Stomach (tissue), 8 donors: ENCODE measurements at regions not wholly inside any gene's neighbourhood (a gene's known extent, or its start where the extent isn't known, plus 50 kb on each side); places are given as distances from the start of the nearest gene placed in this dataset.

Experiments
- DNase-seq, 2 donors: peaks; one replicate each; pipeline versions ENCODE4 v3.0.0 to v3.0.0-alpha.2; 2013 to 2019
- H3K27ac ChIP-seq, 5 donors: fragments of 200-600 bp in 4 of 5; sonication (generic) in 4 of 5; one replicate each; pipeline ENCODE4 v1.5.1; 2013 to 2019; ENCODE audit warnings: mild to moderate bottlenecking in 1 of 5, moderate library complexity in 1 of 5
- H3K27me3 ChIP-seq, 3 donors: fragments of 200-600 bp; sonication (generic); one replicate each; pipeline ENCODE4 v1.5.1; 2017 to 2019; ENCODE audit warnings: mixed run types in 1 of 3
- H3K36me3 ChIP-seq, 4 donors: fragments of 200-600 bp; sonication (generic); 1 replicate in 3 of 4; 2 replicates in 1 of 4; pipeline ENCODE4 v1.5.1; 2016 to 2019
- H3K4me1 ChIP-seq, 4 donors: fragments of 200-600 bp; sonication (generic); one replicate each; pipeline ENCODE4 v1.5.1; 2016 to 2019
- H3K4me3 ChIP-seq, 4 donors: fragments of 200-600 bp; sonication (generic) in 3 of 4; one replicate each; pipeline ENCODE4 v1.5.1; 2016 to 2019; ENCODE audit warnings: mild to moderate bottlenecking in 1 of 4
- H3K9me3 ChIP-seq, 4 donors: fragments of 200-600 bp; sonication (generic); one replicate each; pipeline ENCODE4 v1.5.1; 2016 to 2019
- EP300 ChIP-seq: sonication (generic); formaldehyde crosslinking; IDR thresholded peaks from one replicate; pipeline ENCODE4 v1.6.1; 2017; ENCODE audit warnings: antibody characterized with exemption
- POLR2A ChIP-seq, 4 donors: fragments of 450-650 bp; IDR thresholded peaks; one replicate each; pipeline ENCODE4 v1.6.1; 2016; ENCODE audit warnings: antibody characterized with exemption in 4 of 4, control low read depth in 2 of 4, mild to moderate bottlenecking in 1 of 4, moderate library complexity in 1 of 4
- POLR2AphosphoS5 ChIP-seq, 3 donors: sonication (generic); formaldehyde crosslinking; IDR thresholded peaks; one replicate each; pipeline ENCODE4 v1.6.1; 2016; ENCODE audit warnings: antibody characterized with exemption in 3 of 3
- WGBS, 5 donors: extraction: QIAGEN DNeasy Blood & Tissue Kit in 3 of 5; methylation state at CpG; one replicate each; pipeline versions ENCODE4 v1.1.5 to v1.1.7; 2013 to 2018; 5-methylcytosine and 5-hydroxymethylcytosine counted together
- intact Hi-C: fragments of 100-400 bp; cut with DNase I; formaldehyde crosslinking; loops from one replicate; pipeline ENCODE4 v1.15.1; 2023; ENCODE audit warnings: low total_unique reads
- TF ChIP-seq, protein P1 (sequence below), 7 experiments: fragments of 450-650 bp in 4 of 7; fragments of 200-600 bp in 3 of 7; sonication (generic) in 3 of 7; IDR thresholded peaks; one replicate each; pipeline ENCODE4 v1.5.1; 2016 to 2019; ENCODE audit warnings: antibody characterized with exemption in 7 of 7, control low read depth in 2 of 7, mild to moderate bottlenecking in 1 of 7
- donor health status: healthy with polysubstance abuse.
- donor health status: Bipolar disorder and iron deficiency.
- donor health status: healthy.

DNA sequence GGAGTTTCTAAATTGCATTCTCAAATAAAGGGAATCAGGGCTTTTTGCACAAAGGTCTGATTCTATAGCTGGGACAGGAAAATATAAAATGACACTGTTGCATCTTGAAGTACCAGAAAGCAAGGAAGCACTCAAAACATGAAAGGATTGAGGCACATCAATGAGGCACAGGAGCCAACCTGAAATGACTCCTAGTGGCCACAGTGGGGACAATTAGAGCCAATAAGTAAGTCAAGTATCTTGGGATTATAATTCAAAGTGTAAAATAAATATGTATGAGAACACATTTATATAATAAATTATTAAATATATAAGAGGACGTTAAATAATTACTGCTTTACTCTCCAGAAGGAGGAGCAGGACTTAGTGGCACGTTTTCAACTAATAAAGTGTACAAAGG is 1259.5 kb upstream of the CDH2 start:
- Histone ChIP-seq H3K4me1 (no peaks in the 10 kb centered on the region), H3K36me3 (no peaks in the 10 kb centered on the region), H3K27ac (no peak overlapping the region), H3K4me3 (no peak overlapping the region), H3K9me3 (peaks cover 0 to 10% (median 0%) of the 10 kb centered on the region in 4 donors), H3K27me3 (no peaks in the 10 kb centered on the region)
- no peak for DNase-seq
- intact Hi-C loops, result no loop called here
- 43 to 65% (median 52%) methylated on average over 2 of the region's 2 CpGs for WGBS, 5 donors
- no peak for TF ChIP-seq POLR2A (IDR thresholded peaks at IDR 0.05)

DNA sequence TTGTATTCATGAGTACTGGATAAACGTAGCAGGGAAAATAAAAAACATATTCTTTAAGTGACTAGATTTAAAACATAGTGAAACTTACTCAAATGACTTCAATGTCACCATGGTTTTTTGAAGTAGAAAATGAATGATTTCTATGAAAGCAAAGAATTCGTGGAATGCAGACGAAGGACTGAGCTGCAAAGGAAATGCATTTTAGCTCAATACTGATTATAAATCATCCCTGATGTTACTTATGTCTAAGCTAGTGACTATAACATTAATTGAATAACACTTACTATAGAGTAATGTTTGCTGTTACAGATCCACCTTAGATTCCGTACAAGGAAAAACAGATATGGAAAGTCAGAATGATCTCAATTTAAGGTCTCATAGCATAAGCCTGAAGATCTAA is 1257.7 kb upstream of the CDH2 start:
- Histone ChIP-seq H3K36me3 (no peaks in the 10 kb centered on the region), H3K9me3 (peaks cover 0 to 13% (median 4%) of the 10 kb centered on the region in 4 donors), H3K4me1 (no peaks in the 10 kb centered on the region), H3K27me3 (no peaks in the 10 kb centered on the region), H3K4me3 (no peak overlapping the region), H3K27ac (no peak overlapping the region)
- DNase-seq, result no peak
- intact Hi-C loops, result no loop called here
- WGBS, 5 donors, result 51 to 59% (median 54%) methylated on average over 4 of the region's 4 CpGs
- TF ChIP-seq POLR2AphosphoS5 (IDR thresholded peaks at IDR 0.05) (no peak), POLR2A (IDR thresholded peaks at IDR 0.05) (no peak), EP300 (no peak)
- TF ChIP-seq, protein P1, sequence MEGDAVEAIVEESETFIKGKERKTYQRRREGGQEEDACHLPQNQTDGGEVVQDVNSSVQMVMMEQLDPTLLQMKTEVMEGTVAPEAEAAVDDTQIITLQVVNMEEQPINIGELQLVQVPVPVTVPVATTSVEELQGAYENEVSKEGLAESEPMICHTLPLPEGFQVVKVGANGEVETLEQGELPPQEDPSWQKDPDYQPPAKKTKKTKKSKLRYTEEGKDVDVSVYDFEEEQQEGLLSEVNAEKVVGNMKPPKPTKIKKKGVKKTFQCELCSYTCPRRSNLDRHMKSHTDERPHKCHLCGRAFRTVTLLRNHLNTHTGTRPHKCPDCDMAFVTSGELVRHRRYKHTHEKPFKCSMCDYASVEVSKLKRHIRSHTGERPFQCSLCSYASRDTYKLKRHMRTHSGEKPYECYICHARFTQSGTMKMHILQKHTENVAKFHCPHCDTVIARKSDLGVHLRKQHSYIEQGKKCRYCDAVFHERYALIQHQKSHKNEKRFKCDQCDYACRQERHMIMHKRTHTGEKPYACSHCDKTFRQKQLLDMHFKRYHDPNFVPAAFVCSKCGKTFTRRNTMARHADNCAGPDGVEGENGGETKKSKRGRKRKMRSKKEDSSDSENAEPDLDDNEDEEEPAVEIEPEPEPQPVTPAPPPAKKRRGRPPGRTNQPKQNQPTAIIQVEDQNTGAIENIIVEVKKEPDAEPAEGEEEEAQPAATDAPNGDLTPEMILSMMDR (IDR thresholded peaks at IDR 0.05), result no peak

DNA sequence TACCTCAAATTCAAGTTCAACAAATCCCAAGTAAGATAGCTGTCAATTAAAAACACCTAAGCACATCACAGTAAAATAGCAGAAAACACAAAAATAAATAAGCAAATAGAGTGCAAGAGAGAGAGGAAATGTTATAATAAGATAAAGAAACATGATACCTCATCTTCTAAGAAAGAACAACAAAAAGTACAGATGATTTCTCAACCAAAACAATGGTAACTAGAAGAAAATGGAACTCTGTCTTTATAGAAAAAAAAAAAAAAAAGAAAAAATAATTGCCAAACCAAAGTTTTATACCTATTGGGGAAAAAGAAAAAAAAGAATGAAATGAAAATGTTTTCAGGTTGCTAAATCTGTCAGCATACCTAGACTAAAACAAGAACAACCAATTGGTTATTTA is 1253.5 kb upstream of the CDH2 start:
- TF ChIP-seq POLR2A (IDR thresholded peaks at IDR 0.05), result no peak
- no peaks in the 10 kb centered on the region for H3K36me3 ChIP-seq
- H3K27ac ChIP-seq, result no peak overlapping the region
- no peaks in the 10 kb centered on the region for H3K4me1 ChIP-seq
- no peak overlapping the region for H3K4me3 ChIP-seq
- peaks cover 0 to 19% (median 7%) of the 10 kb centered on the region in 4 donors for H3K9me3 ChIP-seq
- no peak for DNase-seq
- intact Hi-C loops, result no loop called here
- no peaks in the 10 kb centered on the region for H3K27me3 ChIP-seq

DNA sequence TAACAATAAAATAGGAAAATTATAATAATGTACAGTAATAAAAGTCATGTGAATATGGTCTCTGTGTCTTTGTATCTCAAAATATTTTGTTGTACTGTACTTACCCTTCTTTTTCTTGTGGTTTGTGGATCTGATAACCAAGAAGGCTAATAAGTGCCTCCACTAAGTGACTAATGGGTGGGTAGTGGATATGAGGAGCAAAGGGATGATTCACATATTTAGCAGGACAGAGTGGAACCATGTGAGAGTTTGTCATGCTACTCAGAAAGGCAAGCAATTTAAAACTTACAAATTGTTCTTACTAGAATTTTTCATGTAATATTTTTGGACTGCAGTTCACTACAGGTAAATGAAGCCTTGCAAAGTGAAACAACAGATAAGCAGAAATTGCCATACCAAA is 1241.2 kb upstream of the CDH2 start:
- no peak overlapping the region for H3K4me3 ChIP-seq
- no peak overlapping the region for H3K27ac ChIP-seq
- no peak for DNase-seq
- H3K27me3 ChIP-seq, result no peaks in the 10 kb centered on the region
- no peak for TF ChIP-seq POLR2A (IDR thresholded peaks at IDR 0.05)
- TF ChIP-seq, protein P1 (IDR thresholded peaks at IDR 0.05), result no peak
- TF ChIP-seq POLR2AphosphoS5 (IDR thresholded peaks at IDR 0.05), result no peak
- TF ChIP-seq EP300, result no peak
- intact Hi-C loops, result no loop called here
- no peaks in the 10 kb centered on the region for H3K36me3 ChIP-seq
- peaks cover 0 to 58% (median 21%) of the 10 kb centered on the region in 4 donors for H3K9me3 ChIP-seq
- H3K4me1 ChIP-seq, result no peaks in the 10 kb centered on the region

DNA sequence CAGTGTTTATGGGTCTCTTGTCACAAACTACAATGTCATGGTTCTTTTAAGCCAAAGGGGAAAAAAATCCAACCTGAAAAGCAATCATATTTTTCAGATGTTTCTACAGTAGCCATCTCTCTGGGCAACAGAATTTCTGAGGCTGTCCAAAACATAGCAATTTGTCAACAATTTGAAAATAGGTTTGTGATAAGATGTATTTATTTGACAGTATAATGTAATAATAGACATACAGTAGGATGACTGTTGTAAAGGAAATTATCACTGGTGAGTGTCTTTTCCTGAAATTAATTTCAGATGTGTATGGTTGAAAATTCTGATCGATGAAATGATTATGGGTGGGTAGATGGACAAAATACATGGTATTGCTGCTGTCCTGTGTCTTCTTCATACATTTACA is 1230.1 kb upstream of the CDH2 start:
- no peak overlapping the region for H3K4me3 ChIP-seq
- no peaks in the 10 kb centered on the region for H3K4me1 ChIP-seq
- no peaks in the 10 kb centered on the region for H3K36me3 ChIP-seq
- TF ChIP-seq EP300, result no peak
- no peak for TF ChIP-seq POLR2A (IDR thresholded peaks at IDR 0.05)
- TF ChIP-seq POLR2AphosphoS5 (IDR thresholded peaks at IDR 0.05), result no peak
- TF ChIP-seq, protein P1 (IDR thresholded peaks at IDR 0.05), result no peak
- peaks cover 0 to 4% (median under 1%) of the 10 kb centered on the region in 4 donors for H3K9me3 ChIP-seq
- no peaks in the 10 kb centered on the region for H3K27me3 ChIP-seq
- WGBS, 5 donors, result 81 to 100% (median 85%) methylated on average over 1 of the region's 1 CpG
- no peak for DNase-seq
- intact Hi-C loops, result no loop called here
- H3K27ac ChIP-seq, result no peak overlapping the region
